ENCODE measurements at regions not wholly inside any gene's neighbourhood (a gene's known extent, or its start where the extent isn't known, plus 50 kb on each side); places are given as distances from the start of the nearest gene placed in this dataset.

GRCh38 chr2:111711270-111711669 lies 172.7 kb downstream of the ANAPC1 start (continued):
- TF ChIP-seq REST (IDR thresholded peaks at IDR 0.05; ENCODE audit: low read depth, low read length) (no peak), ELF1 (IDR thresholded peaks at IDR 0.05) (no peak), ZBTB33 (IDR thresholded peaks at IDR 0.05; ENCODE audit: borderline replicate concordance, low read depth) (no peak), USF2 (IDR thresholded peaks at IDR 0.05; ENCODE audit: borderline replicate concordance, low read depth, low read length) (no peak), YY1 (IDR thresholded peaks at IDR 0.05; ENCODE audit: low read depth) (no peak), RAD21 (IDR thresholded peaks at IDR 0.05; ENCODE audit: low read length) (no peak), FOXM1 (IDR thresholded peaks at IDR 0.05; ENCODE audit: low read depth) (no peak)

GRCh38 chr2:111712361-111712760 lies 171.6 kb downstream of the ANAPC1 start:
- H3K9ac ChIP-seq, result no peak overlapping the region
- no peaks in the 10 kb centered on the region for H4K20me1 ChIP-seq (ENCODE audit: insufficient read depth)
- no peaks in the 10 kb centered on the region for H3F3A ChIP-seq (replicated peaks; ENCODE audit: insufficient read depth)
- H3K9me2 ChIP-seq, result no peaks in the 10 kb centered on the region
- H2AFZ ChIP-seq (ENCODE audit: low read depth), result no peak overlapping the region
- H3K4me2 ChIP-seq, result no peak overlapping the region
- H3K79me2 ChIP-seq (ENCODE audit: insufficient read depth), result no peaks in the 10 kb centered on the region
- H3K4me3 ChIP-seq (ENCODE audit: low read depth in 2 of 2, low read length in 1 of 2), result no peak overlapping the region
- no peak for DNase-seq
- no peaks in the 10 kb centered on the region for H3K9me3 ChIP-seq
- no peaks in the 10 kb centered on the region for H3K27me3 ChIP-seq (ENCODE audit: insufficient read depth)
- POLR2A ChIA-PET, result no interaction called here
- 72% methylated on average over 3 of the region's 7 CpGs for WGBS (ENCODE audit: low lambda C conversion rate)
- peaks cover 0 to 14% of the 10 kb centered on the region in 2 experiments; a peak in 1 of 4 replicates for H3K4me1 ChIP-seq (ENCODE audit: control insufficient read depth in 1 of 2, insufficient read depth in 2 of 2, low read depth in 1 of 2, low read length in 1 of 2)
- H3K27ac ChIP-seq (ENCODE audit: low read depth in 2 of 2, low read length in 1 of 2), result no peak overlapping the region
- no peaks in the 10 kb centered on the region for H3K36me3 ChIP-seq (replicated peaks in 1 of 2; ENCODE audit: control insufficient read depth in 1 of 2, insufficient read depth in 2 of 2, low read length in 1 of 2)
- CTCF ChIA-PET, result no interaction called here
- TF ChIP-seq TCF12 (IDR thresholded peaks at IDR 0.05), result no peak
- no peak for TF ChIP-seq SIN3A (IDR thresholded peaks at IDR 0.05; ENCODE audit: borderline replicate concordance, low read depth, low read length)
- no peak for TF ChIP-seq RFX5 (IDR thresholded peaks at IDR 0.05; ENCODE audit: low read length)
- TF ChIP-seq, protein P1, sequence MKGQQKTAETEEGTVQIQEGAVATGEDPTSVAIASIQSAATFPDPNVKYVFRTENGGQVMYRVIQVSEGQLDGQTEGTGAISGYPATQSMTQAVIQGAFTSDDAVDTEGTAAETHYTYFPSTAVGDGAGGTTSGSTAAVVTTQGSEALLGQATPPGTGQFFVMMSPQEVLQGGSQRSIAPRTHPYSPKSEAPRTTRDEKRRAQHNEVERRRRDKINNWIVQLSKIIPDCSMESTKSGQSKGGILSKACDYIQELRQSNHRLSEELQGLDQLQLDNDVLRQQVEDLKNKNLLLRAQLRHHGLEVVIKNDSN (IDR thresholded peaks at IDR 0.05; ENCODE audit: borderline replicate concordance, low read depth), result no peak
- TF ChIP-seq RCOR1 (IDR thresholded peaks at IDR 0.05; ENCODE audit: low read length), result no peak
- TF ChIP-seq RXRA (IDR thresholded peaks at IDR 0.05; ENCODE audit: borderline replicate concordance, low read depth), result no peak
- TF ChIP-seq FOXJ3 (CRISPR knock-in tag; IDR thresholded peaks at IDR 0.05), result no peak
- no peak for TF ChIP-seq NFIC (IDR thresholded peaks at IDR 0.05; ENCODE audit: borderline replicate concordance)
- no peak for TF ChIP-seq EP300 (IDR thresholded peaks at IDR 0.05; ENCODE audit: borderline replicate concordance in 1 of 2, low read depth in 1 of 2, low read length in 1 of 2)
- TF ChIP-seq MAX (IDR thresholded peaks at IDR 0.05; ENCODE audit: low read depth), result no peak
- no peak for TF ChIP-seq TAF1 (IDR thresholded peaks at IDR 0.05; ENCODE audit: borderline replicate concordance, low read depth, low read length)
- TF ChIP-seq RAD21 (IDR thresholded peaks at IDR 0.05; ENCODE audit: low read length), result no peak
- TF ChIP-seq USF2 (IDR thresholded peaks at IDR 0.05; ENCODE audit: borderline replicate concordance, low read depth, low read length), result no peak
- no peak for TF ChIP-seq FOSL2 (IDR thresholded peaks at IDR 0.05; ENCODE audit: borderline replicate concordance, low read depth)
- TF ChIP-seq YY1 (IDR thresholded peaks at IDR 0.05; ENCODE audit: low read depth), result no peak
- no peak for TF ChIP-seq REST (IDR thresholded peaks at IDR 0.05; ENCODE audit: low read depth, low read length)
